Caco-2 (cell line): ENCODE measurements at regions not wholly inside any gene's neighbourhood (a gene's known extent, or its start where the extent isn't known, plus 50 kb on each side); places are given as distances from the start of the nearest gene placed in this dataset.

Experiments
- BruUV-seq: library from RNA; stranded (reverse); fragments of 400-500 nt; replicated peaks from 2 replicates; lab custom pipeline; 2021; lab: Mats Ljungman, UMichigan
- CTCF ChIA-PET: fragments of 300-600 bp; sonication (Branson Sonifier 250); formaldehyde crosslinking; loops from one replicate; lab custom pipeline; 2022; ENCODE audit warnings: antibody characterized with exemption; lab: Charles Lee
- POLR2A ChIA-PET: fragments of 300-600 bp; sonication (Branson Sonifier 250); formaldehyde crosslinking; loops from one replicate; lab custom pipeline; 2022; ENCODE audit warnings: antibody characterized with exemption; lab: Charles Lee
- DNase-seq, 2 experiments: peaks; one replicate each; pipeline versions ENCODE4 v3.0.0 to v3.0.0-alpha.2; 2020 to 2022
- H3K27me3 ChIP-seq: replicated peaks from 2 replicates; pipeline ENCODE4 v1.6.0; 2011; ENCODE audit warnings: low read length; ENCODE audit not compliant: control insufficient read depth, insufficient read depth
- H3K36me3 ChIP-seq: 2 replicates; pipeline ENCODE4 v1.5.1; 2011; ENCODE audit warnings: low read length; ENCODE audit not compliant: control insufficient read depth, insufficient read depth
- H3K4me1 ChIP-seq: fragments of 250-450 bp; sonication (Bioruptor Pico); 2 replicates; pipeline ENCODE4 v1.5.1; 2020; ENCODE audit warnings: mild to moderate bottlenecking
- H3K4me3 ChIP-seq: 2 replicates; pipeline ENCODE4 v1.5.1; 2011; ENCODE audit warnings: low read depth, mild to moderate bottlenecking, control low read depth, low read length
- H3K9me3 ChIP-seq: fragments of 250-450 bp; sonication (Bioruptor Pico); 2 replicates; pipeline ENCODE4 v1.5.1; 2020; ENCODE audit warnings: mild to moderate bottlenecking, moderate library complexity
- H3K27ac Mint-ChIP-seq: one replicate; pipeline ENCODE4 v1.8.0; 2022; ENCODE audit warnings: mixed read lengths; ENCODE audit not compliant: unreplicated experiment
- H3K27me3 Mint-ChIP-seq: one replicate; pipeline ENCODE4 v1.8.0; 2022; ENCODE audit warnings: mixed read lengths; ENCODE audit not compliant: insufficient read depth, unreplicated experiment
- H3K36me3 Mint-ChIP-seq: one replicate; pipeline ENCODE4 v1.8.0; 2022; ENCODE audit warnings: mild to moderate bottlenecking, mixed read lengths; ENCODE audit not compliant: insufficient read depth, unreplicated experiment
- H3K4me1 Mint-ChIP-seq: one replicate; pipeline ENCODE4 v1.8.0; 2022; ENCODE audit warnings: low read depth, mixed read lengths; ENCODE audit not compliant: unreplicated experiment
- H3K4me3 Mint-ChIP-seq: one replicate; pipeline ENCODE4 v1.8.0; 2022; ENCODE audit warnings: mild to moderate bottlenecking, moderate library complexity, mixed read lengths; ENCODE audit not compliant: unreplicated experiment
- H3K9me3 Mint-ChIP-seq: one replicate; pipeline ENCODE4 v1.8.0; 2022; ENCODE audit warnings: mixed read lengths; ENCODE audit not compliant: unreplicated experiment
- intact Hi-C: fragments of 100-400 bp; cut with micrococcal nuclease; formaldehyde crosslinking; loops from one replicate; pipeline ENCODE4 v1.10.0; 2022; ENCODE audit not compliant: unreplicated experiment
- TF ChIP-seq, protein P1 (sequence below), 2 experiments: fragments of 200-600 bp in 1 of 2; IDR thresholded peaks; 1 replicate in 1 of 2; 2 replicates in 1 of 2; pipeline versions ENCODE4 v1.5.1 to v1.8.0; 2011 to 2022; ENCODE audit warnings: antibody characterized with exemption in 1 of 2, control low read depth in 1 of 2, inconsistent platforms in 1 of 2, low read depth in 1 of 2, low read length in 1 of 2, mild to moderate bottlenecking in 1 of 2, moderate library complexity in 1 of 2; ENCODE audit not compliant: insufficient read depth in 1 of 2, severe bottlenecking in 1 of 2, unreplicated experiment in 1 of 2

DNA sequence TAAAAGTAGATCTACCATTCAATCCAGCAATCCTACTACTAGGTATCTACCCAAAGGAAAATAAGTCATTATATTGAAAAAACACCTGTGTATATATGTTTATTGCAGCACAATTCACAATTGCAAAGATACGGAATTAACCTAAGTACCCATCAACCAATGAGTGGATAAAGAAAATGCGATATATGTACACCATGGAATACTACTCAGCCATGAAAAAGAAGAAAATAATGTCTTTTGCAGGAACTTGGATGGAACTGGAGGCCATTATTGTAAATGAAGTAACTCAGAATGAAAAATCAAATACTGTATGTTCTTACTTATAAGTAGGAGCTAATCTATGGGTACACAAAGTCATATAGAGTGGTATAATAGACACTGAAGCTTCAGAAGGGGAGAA is 63.4 kb upstream of the PITX1 start:
- no peaks in the 10 kb centered on the region for H3K36me3 Mint-ChIP-seq
- no peaks in the 10 kb centered on the region for H3K27me3 Mint-ChIP-seq
- no peaks in the 10 kb centered on the region for H3K9me3 Mint-ChIP-seq
- H3K4me1 Mint-ChIP-seq, result peaks cover 15% of the 10 kb centered on the region
- no peak overlapping the region for H3K4me3 Mint-ChIP-seq
- no peak for DNase-seq
- Histone ChIP-seq H3K9me3 (no peaks in the 10 kb centered on the region), H3K4me1 (peaks cover 16% of the 10 kb centered on the region), H3K27me3 (no peaks in the 10 kb centered on the region), H3K4me3 (no peak overlapping the region), H3K36me3 (no peaks in the 10 kb centered on the region)
- intact Hi-C loops, result loop anchor here (5.0 kb wide), 1 partner anchor 35 kb away; no protein-coding TSS in a partner anchor
- POLR2A ChIA-PET, result no interaction called here
- no TSS peak for BruUV-seq
- TF ChIP-seq, protein P1, sequence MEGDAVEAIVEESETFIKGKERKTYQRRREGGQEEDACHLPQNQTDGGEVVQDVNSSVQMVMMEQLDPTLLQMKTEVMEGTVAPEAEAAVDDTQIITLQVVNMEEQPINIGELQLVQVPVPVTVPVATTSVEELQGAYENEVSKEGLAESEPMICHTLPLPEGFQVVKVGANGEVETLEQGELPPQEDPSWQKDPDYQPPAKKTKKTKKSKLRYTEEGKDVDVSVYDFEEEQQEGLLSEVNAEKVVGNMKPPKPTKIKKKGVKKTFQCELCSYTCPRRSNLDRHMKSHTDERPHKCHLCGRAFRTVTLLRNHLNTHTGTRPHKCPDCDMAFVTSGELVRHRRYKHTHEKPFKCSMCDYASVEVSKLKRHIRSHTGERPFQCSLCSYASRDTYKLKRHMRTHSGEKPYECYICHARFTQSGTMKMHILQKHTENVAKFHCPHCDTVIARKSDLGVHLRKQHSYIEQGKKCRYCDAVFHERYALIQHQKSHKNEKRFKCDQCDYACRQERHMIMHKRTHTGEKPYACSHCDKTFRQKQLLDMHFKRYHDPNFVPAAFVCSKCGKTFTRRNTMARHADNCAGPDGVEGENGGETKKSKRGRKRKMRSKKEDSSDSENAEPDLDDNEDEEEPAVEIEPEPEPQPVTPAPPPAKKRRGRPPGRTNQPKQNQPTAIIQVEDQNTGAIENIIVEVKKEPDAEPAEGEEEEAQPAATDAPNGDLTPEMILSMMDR (IDR thresholded peaks at IDR 0.05; ENCODE audit: insufficient read depth in 1 of 2, low read depth in 1 of 2, low read length in 1 of 2, severe bottlenecking in 1 of 2, unreplicated experiment in 1 of 2), result no peak
- no peak overlapping the region for H3K27ac Mint-ChIP-seq
- CTCF ChIA-PET, result no interaction called here

DNA sequence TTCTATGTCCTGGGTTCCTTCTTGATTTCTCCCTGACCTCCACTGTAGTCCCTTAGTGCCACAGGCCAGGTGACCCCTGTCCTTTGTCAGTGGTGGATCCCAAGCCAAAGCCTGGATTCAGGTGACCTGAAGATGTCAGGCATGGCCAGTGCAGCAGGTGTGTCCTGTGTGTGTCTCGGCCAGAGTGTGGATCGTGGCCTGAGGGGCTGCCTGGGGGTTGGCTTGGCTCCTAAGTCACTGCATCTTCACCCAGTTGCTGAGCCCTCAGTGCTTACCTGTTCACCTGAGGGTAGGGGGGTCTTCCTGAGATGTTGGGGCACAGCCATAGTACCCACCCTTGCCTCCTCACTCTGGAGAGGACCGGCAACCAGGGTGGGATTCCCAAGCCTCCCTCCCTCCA is 61.8 kb upstream of the PITX1 start:
- H3K27me3 ChIP-seq, result no peaks in the 10 kb centered on the region
- no peaks in the 10 kb centered on the region for H3K36me3 ChIP-seq
- Mint-ChIP-seq H3K4me1 (peaks cover 15% of the 10 kb centered on the region), H3K36me3 (no peaks in the 10 kb centered on the region), H3K27me3 (no peaks in the 10 kb centered on the region), H3K9me3 (no peaks in the 10 kb centered on the region), H3K27ac (peak overlapping the region; percentile 20), H3K4me3 (no peak overlapping the region)
- H3K4me1 ChIP-seq, result peaks cover 16% of the 10 kb centered on the region
- no peak overlapping the region for H3K4me3 ChIP-seq
- no TSS peak for BruUV-seq
- TF ChIP-seq, protein P1 (IDR thresholded peaks at IDR 0.05; ENCODE audit: insufficient read depth in 1 of 2, low read depth in 1 of 2, low read length in 1 of 2, severe bottlenecking in 1 of 2, unreplicated experiment in 1 of 2), result no peak
- no peak for DNase-seq
- ChIA-PET CTCF (no interaction called here), POLR2A (no interaction called here)
- no peaks in the 10 kb centered on the region for H3K9me3 ChIP-seq
- intact Hi-C loops, result loop anchor here (1.0 to 5.0 kb wide), 2 partner anchors 36 to 49 kb away; no protein-coding TSS in a partner anchor

DNA sequence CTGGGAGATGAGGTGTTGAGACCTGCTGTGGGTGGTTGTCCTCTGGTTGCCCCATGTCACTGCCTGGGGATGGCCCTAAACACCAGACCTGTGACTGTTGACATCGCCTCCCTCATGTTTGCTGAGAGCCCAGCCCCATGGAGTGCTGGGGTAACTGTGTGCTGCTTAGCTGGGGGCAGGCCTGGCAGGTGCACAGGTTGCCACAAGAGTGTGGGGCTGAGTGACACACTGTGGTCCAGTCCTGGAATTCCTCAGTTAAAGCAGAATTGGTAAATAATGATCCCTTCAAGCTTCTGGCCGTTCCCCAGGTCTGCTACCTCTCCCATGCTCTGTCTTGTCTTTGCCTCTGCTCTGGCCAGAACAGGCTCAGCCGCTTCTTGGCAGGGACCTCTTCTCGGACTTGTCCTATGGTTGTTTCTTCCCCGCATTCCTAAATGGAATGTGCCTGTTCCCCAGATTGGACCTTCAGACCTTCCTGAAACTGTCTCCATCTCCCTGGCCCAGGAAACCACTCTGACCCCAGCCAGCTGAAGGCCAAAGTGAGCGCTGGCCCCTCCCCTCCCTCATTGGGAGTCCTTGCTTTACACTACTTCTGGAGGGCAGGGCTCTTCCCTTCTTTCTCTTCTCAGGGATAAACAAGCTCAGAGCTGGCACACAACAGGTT is 61.2 kb upstream of the PITX1 start:
- CTCF ChIA-PET, result no interaction called here
- BruUV-seq, result no TSS peak
- peaks cover 16% of the 10 kb centered on the region for H3K4me1 ChIP-seq
- Mint-ChIP-seq H3K4me3 (no peak overlapping the region), H3K4me1 (peaks cover 15% of the 10 kb centered on the region), H3K36me3 (no peaks in the 10 kb centered on the region), H3K9me3 (no peaks in the 10 kb centered on the region), H3K27ac (peak overlapping the region; percentile 20), H3K27me3 (no peaks in the 10 kb centered on the region)
- no peak overlapping the region for H3K4me3 ChIP-seq
- intact Hi-C loops, result loop anchor here (1.0 to 5.0 kb wide), 2 partner anchors 37 to 48 kb away; no protein-coding TSS in a partner anchor
- DNase-seq, result peak; percentile 56 to 64
- no peaks in the 10 kb centered on the region for H3K27me3 ChIP-seq
- no peaks in the 10 kb centered on the region for H3K9me3 ChIP-seq
- POLR2A ChIA-PET, result no interaction called here
- TF ChIP-seq, protein P1 (IDR thresholded peaks at IDR 0.05; ENCODE audit: insufficient read depth in 1 of 2, low read depth in 1 of 2, low read length in 1 of 2, severe bottlenecking in 1 of 2, unreplicated experiment in 1 of 2), result no peak
- H3K36me3 ChIP-seq, result no peaks in the 10 kb centered on the region
